GM12878 (cell line): ENCODE measurements at regions not wholly inside any gene's neighbourhood (a gene's known extent, or its start where the extent isn't known, plus 50 kb on each side); places are given as distances from the start of the nearest gene placed in this dataset.

ENCODE experiments used
- MAX ChIP-seq: IDR thresholded peaks from 2 replicates; pipeline ENCODE4 v1.6.1; 2012; ENCODE audit warnings: low read depth, low read length, improper control_type of control experiment
- RAD21 ChIP-seq: IDR thresholded peaks from 2 replicates; pipeline ENCODE4 v1.6.1; 2011; ENCODE audit warnings: mild to moderate bottlenecking, low read depth, low read length, moderate library complexity; ENCODE audit not compliant: insufficient read depth

DNA sequence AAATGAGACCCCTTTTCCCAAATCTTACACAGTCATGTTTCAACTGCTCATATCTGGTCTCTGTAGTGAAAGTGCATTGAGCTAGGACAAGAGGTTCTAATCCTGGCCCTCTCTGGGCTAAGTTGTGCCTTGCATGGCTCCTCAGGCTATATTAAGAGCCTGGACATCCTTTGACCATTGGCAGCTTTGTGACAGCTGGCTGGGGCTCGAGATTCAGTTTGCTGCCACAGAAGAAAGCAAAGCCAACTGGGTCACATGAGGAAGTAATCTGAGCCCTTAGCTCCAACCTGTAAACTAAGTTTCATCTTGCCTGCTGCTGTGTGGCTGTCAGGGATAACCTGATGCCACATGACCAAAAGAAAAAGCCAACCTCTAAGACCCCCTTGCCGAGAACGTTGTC lies 51.8 kb upstream of the JADE1 start:
- TF ChIP-seq RAD21 (no peak), MAX (no peak)
